Cardiac muscle cell (in vitro differentiated cells and primary cell): ENCODE measurements at regions not wholly inside any gene's neighbourhood (a gene's known extent, or its start where the extent isn't known, plus 50 kb on each side); places are given as distances from the start of the nearest gene placed in this dataset.

Experiments
- DNase-seq, 2 donors: peaks; one replicate each; pipeline versions ENCODE4 v3.0.0 to v3.0.0-alpha.2; 2010 to 2017; ENCODE audit warnings: low read depth in 1 of 2, low spot score in 1 of 2
- H3K27ac ChIP-seq: fragments of 200-600 bp; sonication (generic); 2 replicates; pipeline ENCODE4 v1.5.1; 2016
- H3K27me3 ChIP-seq: fragments of 200-600 bp; sonication (generic); 2 replicates; pipeline ENCODE4 v1.6.0; 2016; ENCODE audit warnings: control low read depth
- H3K36me3 ChIP-seq: fragments of 200-600 bp; sonication (generic); 2 replicates; pipeline ENCODE4 v1.5.1; 2016; ENCODE audit warnings: control low read depth
- H3K4me1 ChIP-seq: fragments of 200-600 bp; sonication (generic); 2 replicates; pipeline ENCODE4 v1.8.1; 2017; ENCODE audit warnings: low read depth, mild to moderate bottlenecking, mixed run types
- H3K4me3 ChIP-seq: fragments of 200-600 bp; sonication (generic); 2 replicates; pipeline ENCODE4 v1.5.1; 2016; ENCODE audit warnings: mild to moderate bottlenecking
- H3K9me3 ChIP-seq: fragments of 200-600 bp; sonication (generic); 2 replicates; pipeline ENCODE4 v1.5.1; 2017; ENCODE audit warnings: low read depth, mild to moderate bottlenecking, control low read depth
- CTCF ChIP-seq: IDR thresholded peaks from 2 replicates; pipeline ENCODE4 v1.5.1; 2012; ENCODE audit warnings: low read depth, mild to moderate bottlenecking, low read length

GRCh38 chr12:105929192-105929591, 209.6 kb downstream of the NUAK1 start:
- H3K4me3 ChIP-seq = no peak overlapping the region
- no peak for DNase-seq
- no peaks in the 10 kb centered on the region for H3K9me3 ChIP-seq
- H3K36me3 ChIP-seq = no peaks in the 10 kb centered on the region
- peaks cover 8% of the 10 kb centered on the region for H3K4me1 ChIP-seq
- no peaks in the 10 kb centered on the region for H3K27me3 ChIP-seq
- H3K27ac ChIP-seq = no peak overlapping the region
- no peak for TF ChIP-seq CTCF

GRCh38 chr12:105930557-105931503, 207.9 kb downstream of the NUAK1 start:
- no peak for TF ChIP-seq CTCF
- H3K27me3 ChIP-seq = no peaks in the 10 kb centered on the region
- H3K4me3 ChIP-seq = no peak overlapping the region
- H3K4me1 ChIP-seq = peaks cover 8% of the 10 kb centered on the region
- no peaks in the 10 kb centered on the region for H3K9me3 ChIP-seq
- DNase-seq = peak in 1 of 2 donors; percentile 46
- H3K27ac ChIP-seq = no peak overlapping the region
- H3K36me3 ChIP-seq = no peaks in the 10 kb centered on the region

- Histone ChIP-seq H3K4me3 (no peak overlapping the region), H3K36me3 (no peaks in the 10 kb centered on the region), H3K27me3 (no peaks in the 10 kb centered on the region), H3K4me1 (peaks cover 8% of the 10 kb centered on the region), H3K27ac (no peak overlapping the region), H3K9me3 (no peaks in the 10 kb centered on the region)
- no peak for TF ChIP-seq CTCF
- no peak for DNase-seq
Observed at GRCh38 chr12:105931762-105932570, 206.8 kb downstream of the NUAK1 start.

- Histone ChIP-seq H3K4me3 (no peak overlapping the region), H3K27ac (no peak overlapping the region), H3K27me3 (no peaks in the 10 kb centered on the region), H3K9me3 (no peaks in the 10 kb centered on the region), H3K36me3 (no peaks in the 10 kb centered on the region), H3K4me1 (peaks cover 8% of the 10 kb centered on the region)
- DNase-seq = peak in 1 of 2 donors; percentile 95
- no peak for TF ChIP-seq CTCF
Observed at GRCh38 chr12:105933671-105934665, 204.8 kb downstream of the NUAK1 start.

GRCh38 chr12:105935106-105935505, 203.6 kb downstream of the NUAK1 start:
- Histone ChIP-seq H3K27ac (no peak overlapping the region), H3K36me3 (no peaks in the 10 kb centered on the region), H3K9me3 (no peaks in the 10 kb centered on the region), H3K4me1 (peaks cover 8% of the 10 kb centered on the region), H3K27me3 (no peaks in the 10 kb centered on the region), H3K4me3 (no peak overlapping the region)
- TF ChIP-seq CTCF = no peak
- DNase-seq = peak in 1 of 2 donors; percentile 54
